ENCODE measurements at regions not wholly inside any gene's neighbourhood (a gene's known extent, or its start where the extent isn't known, plus 50 kb on each side); places are given as distances from the start of the nearest gene placed in this dataset.

- no peaks in the 10 kb centered on the region for H3K9me2 ChIP-seq (ENCODE audit: insufficient read depth)
- H3K9ac ChIP-seq (ENCODE audit: low read length) = no peak overlapping the region
- H3K27me3 ChIP-seq (ENCODE audit: insufficient read depth, low read length) = no peaks in the 10 kb centered on the region
- ATAC-seq = no peak
- no peak overlapping the region for H2AFZ ChIP-seq (ENCODE audit: low read depth, low read length, poor library complexity, severe bottlenecking)
- H3K9me3 ChIP-seq (ENCODE audit: control insufficient read depth in 1 of 2, insufficient read depth in 1 of 2, low read depth in 1 of 2, low read length in 2 of 2) = no peaks in the 10 kb centered on the region
- H3K79me2 ChIP-seq (ENCODE audit: insufficient read depth, low read length) = no peaks in the 10 kb centered on the region
- H3K27ac ChIP-seq (ENCODE audit: low read depth, low read length) = no peak overlapping the region
- intact Hi-C loops (cut with micrococcal nuclease) = no loop called here
- no peak for DNase-seq (ENCODE audit: low read depth, low spot score)
- H3K4me1 ChIP-seq (ENCODE audit: control insufficient read depth in 1 of 2, insufficient read depth in 2 of 2, low read length in 2 of 2) = no peaks in the 10 kb centered on the region
- TF ChIP-seq EGR1 (IDR thresholded peaks at IDR 0.05; ENCODE audit: low read depth) (no peak), ELF1 (IDR thresholded peaks at IDR 0.05; ENCODE audit: borderline replicate concordance, low read depth) (no peak), ZNF274 (IDR thresholded peaks at IDR 0.05; ENCODE audit: low read depth, low read length) (no peak), POLR2AphosphoS5 (IDR thresholded peaks at IDR 0.05; ENCODE audit: low read depth, low read length) (no peak), POLR2A (IDR thresholded peaks at IDR 0.05; ENCODE audit: borderline replicate concordance, extremely low read depth, insufficient read depth, insufficient read length) (no peak), CBX3 (IDR thresholded peaks at IDR 0.05; ENCODE audit: low read depth) (no peak), MAX (IDR thresholded peaks at IDR 0.05) (no peak), JUND (IDR thresholded peaks at IDR 0.05) (no peak), REST (IDR thresholded peaks at IDR 0.05; ENCODE audit: low read depth) (no peak)
- H3K36me3 ChIP-seq (ENCODE audit: control insufficient read depth in 1 of 2, insufficient read depth in 2 of 2, low read length in 2 of 2) = no peaks in the 10 kb centered on the region
- no peak overlapping the region for H3K4me2 ChIP-seq (ENCODE audit: low read length)
- CTCF ChIA-PET = no interaction called here
- BruUV-seq (replicated peaks) = no TSS peak
- no peaks in the 10 kb centered on the region for H4K20me1 ChIP-seq (ENCODE audit: insufficient read depth)
- POLR2A ChIA-PET = no interaction called here
- H3K4me3 ChIP-seq (replicated peaks in 1 of 2; ENCODE audit: low read depth in 1 of 2, low read length in 2 of 2) = no peak overlapping the region
- RAD21 ChIA-PET (ENCODE audit: low non-redundant PET in 1 of 2, low total read pairs in 2 of 2, uncharacterized antibody in 2 of 2, unreplicated experiment in 2 of 2) = no interaction called here
Measured at GRCh38 chr5:130689831-130690230, 475.2 kb downstream of the HINT1 start.

All from HCT116 (cell line).